ENCODE measurements at regions not wholly inside any gene's neighbourhood (a gene's known extent, or its start where the extent isn't known, plus 50 kb on each side); places are given as distances from the start of the nearest gene placed in this dataset.

DNA sequence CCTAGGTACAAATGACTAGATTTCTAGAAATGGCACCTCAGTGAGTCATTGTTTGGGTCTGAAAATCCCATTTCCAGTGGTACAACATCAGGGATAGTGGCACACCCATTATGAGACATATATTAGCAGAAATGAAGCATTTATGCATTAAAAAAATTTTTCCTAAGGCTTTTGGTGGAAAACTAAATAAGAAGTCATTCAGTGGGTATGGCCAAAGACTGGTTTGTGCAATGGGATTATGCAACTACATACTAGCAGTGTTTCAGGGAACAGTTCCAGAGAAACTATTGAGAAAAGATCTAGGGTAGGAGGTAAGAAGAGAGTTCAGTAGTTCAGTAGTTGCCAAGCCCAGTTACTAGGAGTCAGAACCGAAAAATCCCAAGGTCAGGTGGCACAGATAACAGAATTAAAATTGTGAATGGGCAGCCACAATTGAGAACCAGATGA lies 106.5 kb upstream of the HAPLN1 start:
- TF ChIP-seq GATA3 (IDR thresholded peaks at IDR 0.05; ENCODE audit: low read depth, low read length) (no peak), GATA2 (IDR thresholded peaks at IDR 0.05; ENCODE audit: low read depth, low read length) (no peak)
